ENCODE measurements at regions not wholly inside any gene's neighbourhood (a gene's known extent, or its start where the extent isn't known, plus 50 kb on each side); places are given as distances from the start of the nearest gene placed in this dataset.

GRCh38 chr6:33921745-33922144, 117.9 kb upstream of the MLN start:
- no peak for DNase-seq

- DNase-seq = no peak
These were observed 114.4 kb upstream of the MLN start for GRCh38 chr6:33918175-33918695.

- no peak for DNase-seq
These were observed 111.3 kb upstream of the MLN start for GRCh38 chr6:33915134-33915533.

GRCh38 chr6:33914645-33915044, 110.8 kb upstream of the MLN start:
- no peak for DNase-seq

- DNase-seq = no peak
These were observed 108.4 kb upstream of the MLN start for GRCh38 chr6:33912195-33912594.

GRCh38 chr6:33911488-33911887, 107.7 kb upstream of the MLN start:
- no peak for DNase-seq

- no peak for DNase-seq
These were observed 106.8 kb upstream of the MLN start for GRCh38 chr6:33910594-33910993.

GRCh38 chr6:33909737-33910136, 105.9 kb upstream of the MLN start:
- DNase-seq = no peak

- no peak for DNase-seq
These were observed 104.2 kb upstream of the MLN start for GRCh38 chr6:33908025-33908424.

GRCh38 chr6:33907227-33907626, 103.4 kb upstream of the MLN start:
- DNase-seq = no peak

- DNase-seq = no peak
These were observed 102.6 kb upstream of the MLN start for GRCh38 chr6:33906439-33906838.

- DNase-seq = no peak
These were observed 101.3 kb upstream of the MLN start for GRCh38 chr6:33905071-33905609.

- DNase-seq = no peak
These were observed 100.9 kb upstream of the MLN start for GRCh38 chr6:33904747-33905065.

GRCh38 chr6:33904050-33904746, 100.4 kb upstream of the MLN start:
- no peak for DNase-seq

- DNase-seq = no peak
These were observed 99.8 kb upstream of the MLN start for GRCh38 chr6:33903579-33903978.

GRCh38 chr6:33902457-33902853, 98.7 kb upstream of the MLN start:
- DNase-seq = no peak

GRCh38 chr6:33901822-33902456, 98.1 kb upstream of the MLN start:
- DNase-seq = no peak

- DNase-seq = no peak
These were observed 95.0 kb upstream of the MLN start for GRCh38 chr6:33898771-33899170.

GRCh38 chr6:33897189-33897780, 93.5 kb upstream of the MLN start:
- DNase-seq = no peak

GRCh38 chr6:33896391-33897188, 92.8 kb upstream of the MLN start:
- no peak for DNase-seq

- no peak for DNase-seq
These were observed 92.2 kb upstream of the MLN start for GRCh38 chr6:33895988-33896387.

GRCh38 chr6:33895296-33895695, 91.5 kb upstream of the MLN start:
- DNase-seq = no peak

GRCh38 chr6:33894438-33894837, 90.6 kb upstream of the MLN start:
- DNase-seq = no peak

Data from right kidney (tissue), 1 donor.